Thyroid gland (tissue), 4 donors: ENCODE measurements at regions not wholly inside any gene's neighbourhood (a gene's known extent, or its start where the extent isn't known, plus 50 kb on each side); places are given as distances from the start of the nearest gene placed in this dataset.

ENCODE experiments used
- DNase-seq, 2 donors: peaks; one replicate each; pipeline ENCODE4 v3.0.0-alpha.2; 2019
- H3K27ac ChIP-seq, 3 donors: fragments of 200-600 bp; sonication (generic); 1 replicate in 2 of 3; 2 replicates in 1 of 3; pipeline ENCODE4 v1.5.1; 2016 to 2019; ENCODE audit warnings: mild to moderate bottlenecking in 1 of 3, moderate library complexity in 1 of 3
- H3K27me3 ChIP-seq: fragments of 200-600 bp; sonication (generic); one replicate; pipeline ENCODE4 v1.5.1; 2019
- H3K36me3 ChIP-seq, 2 donors: fragments of 200-600 bp; sonication (generic); one replicate each; pipeline ENCODE4 v1.5.1; 2016 to 2019
- H3K4me1 ChIP-seq, 2 donors: fragments of 200-600 bp; sonication (generic); one replicate each; pipeline ENCODE4 v1.5.1; 2017 to 2019
- H3K4me3 ChIP-seq, 3 donors: fragments of 200-600 bp; sonication (generic); replicated peaks in 1 of 3; 1 replicate in 2 of 3; 2 replicates in 1 of 3; pipeline ENCODE4 v1.5.1; 2016; ENCODE audit warnings: mild to moderate bottlenecking in 1 of 3
- H3K9me3 ChIP-seq: fragments of 200-600 bp; sonication (generic); one replicate; pipeline ENCODE4 v1.5.1; 2017
- CTCF ChIP-seq, 6 experiments: fragments of 200-600 bp in 3 of 6; fragments of 450-650 bp in 3 of 6; sonication (generic) in 3 of 6; IDR thresholded peaks; one replicate each; pipeline ENCODE4 v1.5.1; 2016 to 2019; ENCODE audit warnings: antibody characterized with exemption in 6 of 6, mild to moderate bottlenecking in 2 of 6, inconsistent platforms in 1 of 6, moderate library complexity in 1 of 6
- POLR2A ChIP-seq, 2 donors: fragments of 450-650 bp; IDR thresholded peaks; one replicate each; pipeline ENCODE4 v1.6.1; 2017; ENCODE audit warnings: antibody characterized with exemption in 2 of 2, mild to moderate bottlenecking in 2 of 2, moderate library complexity in 1 of 2
- WGBS, 2 donors: methylation state at CpG; one replicate each; pipeline ENCODE4 v1.1.5; 2017; 5-methylcytosine and 5-hydroxymethylcytosine counted together
- intact Hi-C: fragments of 100-400 bp; cut with DNase I; formaldehyde crosslinking; loops from one replicate; pipeline ENCODE4 v1.15.1; 2023

- WGBS, 2 donors: 88 to 96% methylated on average over 2 of the region's 2 CpGs
- intact Hi-C loops: no loop called here
- no peaks in the 10 kb centered on the region for H3K4me1 ChIP-seq
These were observed 176.6 kb downstream of the TMTC3 start for GRCh38 chr12:88318726-88319125.

GRCh38 chr12:88325076-88325815 is 183.1 kb downstream of the TMTC3 start:
- no peaks in the 10 kb centered on the region for H3K9me3 ChIP-seq
- no peak overlapping the region for H3K4me3 ChIP-seq
- TF ChIP-seq CTCF (IDR thresholded peaks at IDR 0.05): no peak
- TF ChIP-seq POLR2A (IDR thresholded peaks at IDR 0.05): no peak
- H3K27ac ChIP-seq: no peak overlapping the region
- intact Hi-C loops: no loop called here
- H3K27me3 ChIP-seq: no peaks in the 10 kb centered on the region
- 57 to 63% methylated on average over 1 of the region's 1 CpG for WGBS, 2 donors
- H3K36me3 ChIP-seq: no peaks in the 10 kb centered on the region
- H3K4me1 ChIP-seq: no peaks in the 10 kb centered on the region
- no peak for DNase-seq

More at GRCh38 chr12:88318726-88319125, 176.6 kb downstream of the TMTC3 start:
- Histone ChIP-seq H3K36me3 (no peaks in the 10 kb centered on the region), H3K9me3 (no peaks in the 10 kb centered on the region), H3K27me3 (no peaks in the 10 kb centered on the region), H3K4me3 (no peak overlapping the region), H3K27ac (no peak overlapping the region)
- no peak for TF ChIP-seq CTCF (IDR thresholded peaks at IDR 0.05)
- no peak for TF ChIP-seq POLR2A (IDR thresholded peaks at IDR 0.05)
- no peak for DNase-seq

GRCh38 chr12:88325816-88326189 is 183.7 kb downstream of the TMTC3 start:
- no peaks in the 10 kb centered on the region for H3K4me1 ChIP-seq
- no peaks in the 10 kb centered on the region for H3K36me3 ChIP-seq
- no peak overlapping the region for H3K4me3 ChIP-seq
- H3K27me3 ChIP-seq: no peaks in the 10 kb centered on the region
- TF ChIP-seq POLR2A (IDR thresholded peaks at IDR 0.05) (no peak), CTCF (IDR thresholded peaks at IDR 0.05) (no peak)
- no peak for DNase-seq
- no peaks in the 10 kb centered on the region for H3K9me3 ChIP-seq
- intact Hi-C loops: no loop called here
- WGBS, 2 donors: 64 to 67% methylated on average over 4 of the region's 4 CpGs
- no peak overlapping the region for H3K27ac ChIP-seq

- H3K4me1 ChIP-seq: no peaks in the 10 kb centered on the region
- TF ChIP-seq POLR2A (IDR thresholded peaks at IDR 0.05) (no peak), CTCF (IDR thresholded peaks at IDR 0.05) (no peak)
These were observed 185.2 kb downstream of the TMTC3 start for GRCh38 chr12:88327276-88327675.

GRCh38 chr12:88328090-88328489 is 186.0 kb downstream of the TMTC3 start:
- no peaks in the 10 kb centered on the region for H3K27me3 ChIP-seq
- H3K4me3 ChIP-seq: no peak overlapping the region
- no peak overlapping the region for H3K27ac ChIP-seq
- WGBS, 2 donors: 72 to 85% methylated on average over 3 of the region's 3 CpGs
- TF ChIP-seq CTCF (IDR thresholded peaks at IDR 0.05) (no peak), POLR2A (IDR thresholded peaks at IDR 0.05) (no peak)
- H3K4me1 ChIP-seq: no peaks in the 10 kb centered on the region
- no peak for DNase-seq
- intact Hi-C loops: no loop called here
- no peaks in the 10 kb centered on the region for H3K36me3 ChIP-seq
- H3K9me3 ChIP-seq: no peaks in the 10 kb centered on the region

More at GRCh38 chr12:88327276-88327675, 185.2 kb downstream of the TMTC3 start:
- Histone ChIP-seq H3K27me3 (no peaks in the 10 kb centered on the region), H3K36me3 (no peaks in the 10 kb centered on the region), H3K9me3 (no peaks in the 10 kb centered on the region), H3K4me3 (no peak overlapping the region), H3K27ac (no peak overlapping the region)
- 84 to 91% methylated on average over 1 of the region's 1 CpG for WGBS, 2 donors
- no peak for DNase-seq
- intact Hi-C loops: no loop called here
